ENCODE measurements at regions not wholly inside any gene's neighbourhood (a gene's known extent, or its start where the extent isn't known, plus 50 kb on each side); places are given as distances from the start of the nearest gene placed in this dataset.

GRCh38 chr2:56918790-56919189, 735.0 kb downstream of the CCDC85A start:
- no peaks in the 10 kb centered on the region for H3K36me3 ChIP-seq (ENCODE audit: control insufficient read depth, insufficient read depth, low read length)
- DNase-seq (ENCODE audit: low read depth in 4 of 6, low spot score in 6 of 6) = no peak

GRCh38 chr2:56933976-56934375, 750.2 kb downstream of the CCDC85A start:
- no CpG with 5 or more reads among the region's 2 CpGs for WGBS (ENCODE audit: insufficient coverage)
- no peaks in the 10 kb centered on the region for H3K9me3 ChIP-seq (ENCODE audit: control insufficient read depth, insufficient read depth, low read length)
- no peak overlapping the region for H3K4me3 ChIP-seq (ENCODE audit: low read depth, low read length)
- H3K36me3 ChIP-seq (ENCODE audit: control insufficient read depth, insufficient read depth, low read length) = no peaks in the 10 kb centered on the region
- no peak overlapping the region for H3K27ac ChIP-seq (ENCODE audit: low read depth, low read length)
- H3K27me3 ChIP-seq (ENCODE audit: control insufficient read depth, insufficient read depth, low read length) = no peaks in the 10 kb centered on the region
- peak in 2 of 6 donors; percentile 18 to 69 for DNase-seq (ENCODE audit: low read depth in 4 of 6, low spot score in 6 of 6)
- no peaks in the 10 kb centered on the region for H3K4me1 ChIP-seq (ENCODE audit: control insufficient read depth, insufficient read depth, low read length)

More at GRCh38 chr2:56918790-56919189, 735.0 kb downstream of the CCDC85A start:
- no peaks in the 10 kb centered on the region for H3K4me1 ChIP-seq (ENCODE audit: control insufficient read depth, insufficient read depth, low read length)
- no peak overlapping the region for H3K4me3 ChIP-seq (ENCODE audit: low read depth, low read length)
- no peaks in the 10 kb centered on the region for H3K27me3 ChIP-seq (ENCODE audit: control insufficient read depth, insufficient read depth, low read length)
- no peak overlapping the region for H3K27ac ChIP-seq (ENCODE audit: low read depth, low read length)
- no peaks in the 10 kb centered on the region for H3K9me3 ChIP-seq (ENCODE audit: control insufficient read depth, insufficient read depth, low read length)

- no CpG with 5 or more reads among the region's 1 CpG for WGBS (ENCODE audit: insufficient coverage)
- Histone ChIP-seq H3K27ac (ENCODE audit: low read depth, low read length) (no peak overlapping the region), H3K4me3 (ENCODE audit: low read depth, low read length) (no peak overlapping the region), H3K9me3 (ENCODE audit: control insufficient read depth, insufficient read depth, low read length) (no peaks in the 10 kb centered on the region), H3K4me1 (ENCODE audit: control insufficient read depth, insufficient read depth, low read length) (no peaks in the 10 kb centered on the region), H3K36me3 (ENCODE audit: control insufficient read depth, insufficient read depth, low read length) (no peaks in the 10 kb centered on the region), H3K27me3 (ENCODE audit: control insufficient read depth, insufficient read depth, low read length) (no peaks in the 10 kb centered on the region)
- DNase-seq (ENCODE audit: low read depth in 4 of 6, low spot score in 6 of 6) = peak in 2 of 6 donors; percentile 52 to 72
Observed at GRCh38 chr2:56934866-56935265, 751.1 kb downstream of the CCDC85A start.

GRCh38 chr2:56940054-56940453, 756.3 kb downstream of the CCDC85A start:
- DNase-seq (ENCODE audit: low read depth in 4 of 6, low spot score in 6 of 6) = no peak
- Histone ChIP-seq H3K27ac (ENCODE audit: low read depth, low read length) (no peak overlapping the region), H3K36me3 (ENCODE audit: control insufficient read depth, insufficient read depth, low read length) (no peaks in the 10 kb centered on the region), H3K9me3 (ENCODE audit: control insufficient read depth, insufficient read depth, low read length) (no peaks in the 10 kb centered on the region), H3K27me3 (ENCODE audit: control insufficient read depth, insufficient read depth, low read length) (no peaks in the 10 kb centered on the region), H3K4me1 (ENCODE audit: control insufficient read depth, insufficient read depth, low read length) (no peaks in the 10 kb centered on the region), H3K4me3 (ENCODE audit: low read depth, low read length) (no peak overlapping the region)

- no peaks in the 10 kb centered on the region for H3K9me3 ChIP-seq (ENCODE audit: control insufficient read depth, insufficient read depth, low read length)
- no peak overlapping the region for H3K27ac ChIP-seq (ENCODE audit: low read depth, low read length)
- H3K27me3 ChIP-seq (ENCODE audit: control insufficient read depth, insufficient read depth, low read length) = no peaks in the 10 kb centered on the region
- no peak overlapping the region for H3K4me3 ChIP-seq (ENCODE audit: low read depth, low read length)
- WGBS (ENCODE audit: insufficient coverage) = no CpG with 5 or more reads among the region's 2 CpGs
- H3K4me1 ChIP-seq (ENCODE audit: control insufficient read depth, insufficient read depth, low read length) = no peaks in the 10 kb centered on the region
- DNase-seq (ENCODE audit: low read depth in 4 of 6, low spot score in 6 of 6) = no peak
- H3K36me3 ChIP-seq (ENCODE audit: control insufficient read depth, insufficient read depth, low read length) = no peaks in the 10 kb centered on the region
Observed at GRCh38 chr2:56952871-56953270, 769.1 kb downstream of the CCDC85A start.

- WGBS (ENCODE audit: insufficient coverage) = no CpG with 5 or more reads among the region's 1 CpG
- no peak for DNase-seq (ENCODE audit: low read depth in 4 of 6, low spot score in 6 of 6)
Observed at GRCh38 chr2:56960581-56960980, 776.8 kb downstream of the CCDC85A start.

GRCh38 chr2:56962673-56963072, 778.9 kb downstream of the CCDC85A start:
- H3K9me3 ChIP-seq (ENCODE audit: control insufficient read depth, insufficient read depth, low read length) = no peaks in the 10 kb centered on the region
- no peaks in the 10 kb centered on the region for H3K27me3 ChIP-seq (ENCODE audit: control insufficient read depth, insufficient read depth, low read length)
- no CpG with 5 or more reads among the region's 1 CpG for WGBS (ENCODE audit: insufficient coverage)
- no peaks in the 10 kb centered on the region for H3K36me3 ChIP-seq (ENCODE audit: control insufficient read depth, insufficient read depth, low read length)
- DNase-seq (ENCODE audit: low read depth in 4 of 6, low spot score in 6 of 6) = peak in 1 of 6 donors; percentile 2
- no peak overlapping the region for H3K27ac ChIP-seq (ENCODE audit: low read depth, low read length)
- H3K4me1 ChIP-seq (ENCODE audit: control insufficient read depth, insufficient read depth, low read length) = no peaks in the 10 kb centered on the region
- H3K4me3 ChIP-seq (ENCODE audit: low read depth, low read length) = no peak overlapping the region

More at GRCh38 chr2:56960581-56960980, 776.8 kb downstream of the CCDC85A start:
- H3K9me3 ChIP-seq (ENCODE audit: control insufficient read depth, insufficient read depth, low read length) = no peaks in the 10 kb centered on the region
- H3K27ac ChIP-seq (ENCODE audit: low read depth, low read length) = no peak overlapping the region
- H3K4me3 ChIP-seq (ENCODE audit: low read depth, low read length) = no peak overlapping the region
- no peaks in the 10 kb centered on the region for H3K4me1 ChIP-seq (ENCODE audit: control insufficient read depth, insufficient read depth, low read length)
- H3K27me3 ChIP-seq (ENCODE audit: control insufficient read depth, insufficient read depth, low read length) = no peaks in the 10 kb centered on the region
- no peaks in the 10 kb centered on the region for H3K36me3 ChIP-seq (ENCODE audit: control insufficient read depth, insufficient read depth, low read length)

- no peak overlapping the region for H3K4me3 ChIP-seq (ENCODE audit: low read depth, low read length)
- no peaks in the 10 kb centered on the region for H3K4me1 ChIP-seq (ENCODE audit: control insufficient read depth, insufficient read depth, low read length)
- no peak overlapping the region for H3K27ac ChIP-seq (ENCODE audit: low read depth, low read length)
- 100% methylated on average over 1 of the region's 3 CpGs for WGBS (ENCODE audit: insufficient coverage)
- H3K27me3 ChIP-seq (ENCODE audit: control insufficient read depth, insufficient read depth, low read length) = no peaks in the 10 kb centered on the region
- no peaks in the 10 kb centered on the region for H3K36me3 ChIP-seq (ENCODE audit: control insufficient read depth, insufficient read depth, low read length)
- no peaks in the 10 kb centered on the region for H3K9me3 ChIP-seq (ENCODE audit: control insufficient read depth, insufficient read depth, low read length)
- DNase-seq (ENCODE audit: low read depth in 4 of 6, low spot score in 6 of 6) = no peak
Observed at GRCh38 chr2:56969513-56969912, 785.7 kb downstream of the CCDC85A start.

- Histone ChIP-seq H3K27ac (ENCODE audit: low read depth, low read length) (no peak overlapping the region), H3K9me3 (ENCODE audit: control insufficient read depth, insufficient read depth, low read length) (no peaks in the 10 kb centered on the region), H3K27me3 (ENCODE audit: control insufficient read depth, insufficient read depth, low read length) (no peaks in the 10 kb centered on the region), H3K4me3 (ENCODE audit: low read depth, low read length) (no peak overlapping the region), H3K4me1 (ENCODE audit: control insufficient read depth, insufficient read depth, low read length) (no peaks in the 10 kb centered on the region), H3K36me3 (ENCODE audit: control insufficient read depth, insufficient read depth, low read length) (no peaks in the 10 kb centered on the region)
- DNase-seq (ENCODE audit: low read depth in 4 of 6, low spot score in 6 of 6) = no peak
- no CpG with 5 or more reads among the region's 3 CpGs for WGBS (ENCODE audit: insufficient coverage)
Observed at GRCh38 chr2:56971383-56971974, 787.7 kb downstream of the CCDC85A start.

GRCh38 chr2:56981554-56981953, 797.8 kb downstream of the CCDC85A start:
- Histone ChIP-seq H3K4me1 (ENCODE audit: control insufficient read depth, insufficient read depth, low read length) (no peaks in the 10 kb centered on the region), H3K27ac (ENCODE audit: low read depth, low read length) (no peak overlapping the region), H3K27me3 (ENCODE audit: control insufficient read depth, insufficient read depth, low read length) (no peaks in the 10 kb centered on the region), H3K36me3 (ENCODE audit: control insufficient read depth, insufficient read depth, low read length) (no peaks in the 10 kb centered on the region), H3K9me3 (ENCODE audit: control insufficient read depth, insufficient read depth, low read length) (no peaks in the 10 kb centered on the region), H3K4me3 (ENCODE audit: low read depth, low read length) (no peak overlapping the region)
- WGBS (ENCODE audit: insufficient coverage) = 88% methylated on average over 2 of the region's 4 CpGs
- DNase-seq (ENCODE audit: low read depth in 4 of 6, low spot score in 6 of 6) = no peak

Data from spinal cord (tissue), 9 donors.